Activated CD4-positive, alpha-beta T cell treated with anti-CD3 and anti-CD28 coated beads, Interleukin-2, amount 50 U/mL, for 4 hours (primary cell): ENCODE measurements at regions not wholly inside any gene's neighbourhood (a gene's known extent, or its start where the extent isn't known, plus 50 kb on each side); places are given as distances from the start of the nearest gene placed in this dataset.
"Not testable (repeated sequence)": the region's sequence is repeated elsewhere in the genome, so short reads cannot be mapped to it uniquely, and the experiment has no call there.

ENCODE experiments used
- DNase-seq, 2 experiments: peaks; one replicate each; pipeline ENCODE4 v3.0.0-alpha.2; 2020

GRCh38 chr2:6143812-6144211 lies 451.6 kb downstream of the SOX11 start:
- DNase-seq = no peak

GRCh38 chr2:6147215-6147614 lies 455.0 kb downstream of the SOX11 start:
- DNase-seq = not testable (repeated sequence)

- DNase-seq = no peak
Observed at GRCh38 chr2:6148882-6149281, 456.7 kb downstream of the SOX11 start.

- DNase-seq = no peak
Observed at GRCh38 chr2:6159606-6160005, 467.4 kb downstream of the SOX11 start.

- DNase-seq = no peak
Observed at GRCh38 chr2:6163932-6164331, 471.7 kb downstream of the SOX11 start.

- DNase-seq = no peak
Observed at GRCh38 chr2:6164986-6165747, 473.0 kb downstream of the SOX11 start.

DNA sequence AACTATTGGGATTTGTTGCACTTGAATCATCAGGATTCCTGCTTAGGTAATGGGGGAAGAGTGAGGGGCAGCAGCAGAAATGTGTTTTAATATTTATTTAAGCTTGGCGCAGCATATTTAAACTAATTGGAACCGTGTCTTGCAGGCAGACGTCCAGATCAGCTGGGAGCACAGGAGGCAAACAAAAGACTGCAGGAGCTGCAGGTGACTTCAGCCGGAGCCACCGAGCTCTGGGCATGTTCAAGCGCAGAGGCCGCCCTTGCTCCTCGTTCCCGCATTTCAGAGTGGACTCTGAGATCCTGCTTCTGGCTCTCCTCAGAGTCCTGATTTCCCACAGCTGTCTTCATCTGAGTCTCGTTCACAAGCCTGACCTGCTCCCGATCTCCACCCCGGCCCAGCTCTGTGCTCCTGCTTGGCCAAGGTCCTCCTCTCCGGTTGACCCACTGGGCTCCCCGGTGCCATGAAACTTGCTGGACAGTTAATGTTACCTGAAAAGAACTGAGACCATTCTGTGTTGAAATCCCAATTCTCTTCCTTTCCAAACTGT lies 475.5 kb downstream of the SOX11 start:
- DNase-seq = no peak

GRCh38 chr2:6168485-6168884 lies 476.3 kb downstream of the SOX11 start:
- DNase-seq = no peak

DNA sequence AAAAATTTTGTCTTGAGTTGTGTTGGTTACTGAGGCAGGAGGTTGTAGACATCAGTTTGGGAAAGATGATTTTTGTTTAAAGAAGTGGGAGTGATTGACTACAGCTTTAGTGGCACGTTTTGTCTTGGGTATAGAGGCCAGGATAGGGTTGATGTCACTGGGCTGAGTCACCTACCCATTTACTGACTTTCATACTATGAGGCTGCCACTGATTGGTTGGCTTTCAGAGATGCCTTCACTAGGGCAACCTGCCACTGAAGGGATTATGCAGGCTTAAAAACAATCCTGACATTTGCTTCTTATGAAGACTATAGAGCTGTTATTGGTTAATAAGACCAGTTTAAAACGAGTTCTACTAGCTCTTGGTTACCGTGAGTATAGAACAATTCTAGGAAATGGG lies 479.1 kb downstream of the SOX11 start:
- no peak for DNase-seq

DNA sequence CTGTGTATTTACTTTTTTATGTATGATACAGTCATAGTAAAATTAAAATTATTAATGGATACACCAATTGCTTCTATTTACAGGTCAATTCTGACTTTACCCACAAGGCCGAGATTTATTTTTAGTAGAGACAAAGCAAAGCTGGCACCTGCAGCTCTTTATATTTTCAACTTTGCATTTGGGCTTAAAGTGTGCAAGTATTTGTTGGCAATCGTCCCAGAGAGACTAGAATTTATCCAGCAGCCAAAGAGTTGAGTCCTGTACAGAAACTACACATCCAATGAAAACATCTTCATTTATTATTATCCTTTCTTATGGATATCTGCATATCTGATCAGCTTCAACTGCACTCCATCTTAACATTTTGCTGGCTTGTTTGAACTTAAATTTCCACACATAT lies 485.6 kb downstream of the SOX11 start:
- no peak for DNase-seq

- no peak for DNase-seq
Observed at GRCh38 chr2:6181525-6181924, 489.3 kb downstream of the SOX11 start.

GRCh38 chr2:6181926-6182325 lies 489.7 kb downstream of the SOX11 start:
- no peak for DNase-seq

GRCh38 chr2:6183226-6183625 lies 491.0 kb downstream of the SOX11 start:
- no peak for DNase-seq

- DNase-seq = no peak
Observed at GRCh38 chr2:6184532-6185292, 492.5 kb downstream of the SOX11 start.

DNA sequence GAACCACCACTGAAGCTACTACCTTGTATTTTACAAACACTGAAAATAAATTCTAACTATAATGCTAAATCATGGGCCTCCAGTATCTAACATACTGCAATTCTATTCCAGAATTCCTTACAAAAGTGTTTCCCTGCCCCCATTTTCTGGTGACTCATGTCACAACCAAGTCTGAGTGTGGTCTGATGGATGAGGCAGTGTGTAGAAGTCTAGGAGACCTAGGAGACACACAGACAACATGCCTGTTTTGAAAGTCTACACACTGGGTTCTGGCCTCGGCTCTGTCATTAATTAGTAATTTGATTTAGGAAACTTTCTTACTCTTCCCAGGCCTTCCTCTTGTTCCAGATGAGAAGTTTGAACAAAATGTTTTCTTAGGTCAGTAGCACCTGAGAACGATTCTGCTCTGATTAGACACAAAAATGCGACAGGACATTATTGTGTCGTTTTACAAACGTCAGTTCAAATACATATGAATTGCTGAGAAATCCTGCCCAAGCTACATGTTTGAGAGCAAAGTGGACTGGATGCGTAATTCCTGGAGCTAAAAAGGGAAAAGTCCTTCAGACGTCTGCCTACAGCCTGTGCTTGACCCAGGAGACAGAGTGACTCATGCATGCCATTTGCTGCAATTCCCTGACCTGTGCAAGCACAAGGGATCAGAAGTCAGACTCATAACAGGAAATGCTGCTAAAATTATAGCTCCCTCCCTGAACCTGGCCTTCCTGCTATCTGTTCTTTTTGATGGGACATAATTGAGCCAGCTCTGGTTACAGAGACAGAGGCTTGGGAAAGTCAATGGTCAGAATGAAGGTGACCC lies 494.4 kb downstream of the SOX11 start:
- no peak for DNase-seq

DNA sequence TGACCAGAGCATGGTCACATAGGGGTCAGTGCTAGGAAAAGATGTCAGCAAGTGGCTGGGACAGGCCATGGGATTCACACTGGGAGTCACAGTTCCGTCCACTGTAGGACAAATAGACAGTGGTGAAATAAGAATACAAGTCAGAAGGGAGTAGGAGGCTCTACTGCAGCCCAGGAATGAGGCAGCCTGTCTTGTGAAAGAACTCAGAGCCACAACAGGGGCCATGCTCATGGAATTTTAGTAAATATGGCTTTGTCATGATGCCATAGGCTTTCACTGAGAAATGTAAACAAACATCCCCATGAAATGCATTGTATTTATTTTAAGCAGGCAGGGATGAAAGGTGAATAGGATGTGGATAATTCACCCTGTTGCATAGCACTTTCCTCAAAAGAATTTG lies 504.3 kb downstream of the SOX11 start:
- DNase-seq = no peak

DNA sequence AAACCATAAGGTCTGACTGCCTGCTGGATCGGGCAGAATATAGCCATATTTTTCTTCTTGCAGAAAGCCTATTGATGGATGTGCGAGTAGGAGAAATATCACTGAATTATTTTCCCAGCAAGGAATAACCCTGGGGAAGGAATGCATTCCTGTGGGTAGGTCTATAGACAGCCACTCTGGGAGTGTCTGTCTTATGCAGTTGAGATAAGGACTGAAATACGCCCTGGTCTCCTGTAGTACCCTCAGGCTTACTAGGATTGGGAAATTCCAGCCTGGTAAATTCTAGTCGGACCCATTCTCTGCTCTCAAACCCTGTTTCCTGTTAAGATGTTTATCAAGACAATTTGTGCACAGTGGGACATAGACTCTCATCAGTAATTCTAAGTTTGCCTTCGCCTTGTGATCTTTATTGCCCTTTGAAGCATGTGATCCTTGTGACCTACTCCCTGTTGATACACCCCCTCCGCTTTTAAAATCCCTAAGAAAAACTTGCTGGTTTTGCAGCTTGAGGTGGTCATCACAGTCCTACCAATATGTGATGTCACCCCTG lies 506.3 kb downstream of the SOX11 start:
- not testable (repeated sequence) for DNase-seq

GRCh38 chr2:6202756-6203155 lies 510.6 kb downstream of the SOX11 start:
- no peak for DNase-seq

DNA sequence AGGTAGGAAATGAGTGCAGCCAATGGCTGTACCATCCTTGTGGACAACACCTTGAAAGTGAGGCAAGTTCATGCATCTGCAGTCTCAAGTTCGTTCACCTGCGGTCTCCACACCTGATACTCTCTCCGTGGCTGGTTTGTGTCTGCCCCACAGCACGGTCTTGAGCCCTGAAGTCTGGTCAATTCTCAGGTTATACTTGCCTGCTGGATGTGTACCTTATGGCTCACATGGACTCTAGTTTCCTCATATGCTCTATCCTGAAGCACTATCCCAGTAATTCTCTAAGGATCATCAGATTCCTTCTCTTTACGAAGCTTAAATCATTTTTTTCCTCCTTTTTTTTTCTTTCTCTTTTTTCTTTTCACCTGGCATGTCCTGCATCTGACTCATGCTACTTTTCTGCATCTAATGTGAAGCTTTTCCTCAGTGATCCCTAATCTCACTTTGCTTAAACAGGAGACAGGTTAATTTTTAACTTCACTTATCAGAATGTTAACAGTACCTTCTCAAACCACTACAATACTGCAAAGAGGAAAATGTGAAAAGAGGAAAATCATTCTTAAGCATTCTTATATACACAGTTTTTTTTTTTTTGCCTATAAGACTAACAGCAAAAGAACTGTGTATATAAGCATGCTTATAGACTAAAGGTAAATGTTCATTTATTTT lies 511.2 kb downstream of the SOX11 start:
- no peak for DNase-seq

GRCh38 chr2:6206882-6207281 lies 514.7 kb downstream of the SOX11 start:
- DNase-seq = no peak

- no peak for DNase-seq
Observed at GRCh38 chr2:6211236-6211635, 519.1 kb downstream of the SOX11 start.

DNA sequence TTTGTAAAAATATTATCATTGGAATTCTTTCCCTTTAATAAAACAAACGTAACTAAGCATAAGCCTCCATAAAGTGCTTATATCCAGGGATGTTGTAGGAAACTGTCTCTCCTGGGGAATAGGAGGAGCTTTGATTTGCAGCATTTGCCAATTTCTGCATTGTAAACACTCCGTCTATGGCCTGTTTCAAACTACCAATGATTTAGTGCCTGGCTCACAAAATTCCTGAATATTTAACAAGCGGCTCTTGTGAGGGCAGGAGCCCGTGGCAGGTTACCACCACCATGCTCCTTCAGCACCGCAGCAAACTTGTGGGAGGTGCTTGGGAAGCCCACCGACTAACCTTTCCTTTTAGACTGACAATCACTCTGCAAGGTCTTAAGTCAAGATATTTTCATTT lies 520.3 kb downstream of the SOX11 start:
- DNase-seq = no peak
